Fibroblast of lung (primary cell): ENCODE measurements at regions not wholly inside any gene's neighbourhood (a gene's known extent, or its start where the extent isn't known, plus 50 kb on each side); places are given as distances from the start of the nearest gene placed in this dataset.
A peak's percentile ranks its signal among the peaks of the same experiment; 100 is the strongest.

Source experiments
- DNase-seq, 2 donors: peaks; one replicate each; pipeline versions ENCODE4 v3.0.0 to v3.0.0-alpha.2; 2010; ENCODE audit warnings: low read depth in 2 of 2
- H2AFZ ChIP-seq: 2 replicates; pipeline ENCODE4 v1.5.1; 2012; ENCODE audit warnings: low read length, control low read depth, inconsistent platforms
- H3K27ac ChIP-seq: 2 replicates; pipeline ENCODE4 v1.5.1; 2011; ENCODE audit warnings: low read length, control low read depth; ENCODE audit not compliant: insufficient read depth
- H3K27me3 ChIP-seq: 2 replicates; pipeline ENCODE4 v1.5.1; 2011; ENCODE audit warnings: mild to moderate bottlenecking, low read length; ENCODE audit not compliant: control insufficient read depth, insufficient read depth
- H3K36me3 ChIP-seq: 2 replicates; pipeline ENCODE4 v1.5.1; 2011; ENCODE audit warnings: low read length; ENCODE audit not compliant: control insufficient read depth, insufficient read depth
- H3K4me1 ChIP-seq: 2 replicates; pipeline ENCODE4 v1.5.1; 2011; ENCODE audit warnings: low read length; ENCODE audit not compliant: control insufficient read depth, insufficient read depth; ENCODE audit errors: extremely low read depth
- H3K4me2 ChIP-seq: 2 replicates; pipeline ENCODE4 v1.5.1; 2011; ENCODE audit warnings: low read length, control low read depth; ENCODE audit not compliant: insufficient read depth; ENCODE audit errors: extremely low read depth
- H3K4me3 ChIP-seq, 4 experiments: fragments of 200-600 bp in 1 of 4; sonication (generic) in 1 of 4; replicated peaks in 1 of 4; 2 replicates each; pipeline ENCODE4 v1.5.1; 2011 to 2016; ENCODE audit warnings: low read length in 4 of 4, low read depth in 3 of 4, mild to moderate bottlenecking in 3 of 4, control low read depth in 2 of 4, inconsistent platforms in 1 of 4, mixed read lengths in 1 of 4; ENCODE audit not compliant: insufficient read depth in 1 of 4; ENCODE audit errors: control extremely low read depth in 1 of 4
- H3K79me2 ChIP-seq: 2 replicates; pipeline ENCODE4 v1.5.1; 2012; ENCODE audit warnings: mild to moderate bottlenecking, low read length, inconsistent platforms; ENCODE audit not compliant: control insufficient read depth, insufficient read depth
- H3K9ac ChIP-seq: 2 replicates; pipeline ENCODE4 v1.5.1; 2011; ENCODE audit warnings: mild to moderate bottlenecking, low read length, control low read depth; ENCODE audit not compliant: insufficient read depth
- H3K9me3 ChIP-seq: 2 replicates; pipeline ENCODE4 v1.5.1; 2012; ENCODE audit warnings: low read depth, low read length; ENCODE audit not compliant: control insufficient read depth, insufficient read depth
- H4K20me1 ChIP-seq: 2 replicates; pipeline ENCODE4 v1.5.1; 2011; ENCODE audit warnings: low read length; ENCODE audit not compliant: control insufficient read depth, insufficient read depth; ENCODE audit errors: extremely low read depth
- EZH2 ChIP-seq: IDR thresholded peaks from 2 replicates; pipeline ENCODE4 v1.5.1; 2012; ENCODE audit warnings: low read length, control low read depth, mild to moderate bottlenecking; ENCODE audit errors: missing control alignments
- TF ChIP-seq, protein P1 (sequence below), 2 donors: IDR thresholded peaks in 1 of 2; conservative IDR thresholded peaks in 1 of 2; 1 replicate in 1 of 2; 2 replicates in 1 of 2; pipeline ENCODE4 v1.5.1; 2011 to 2012; ENCODE audit warnings: low read length in 2 of 2, control low read depth in 1 of 2, inconsistent platforms in 1 of 2, low read depth in 1 of 2, mild to moderate bottlenecking in 1 of 2

DNA sequence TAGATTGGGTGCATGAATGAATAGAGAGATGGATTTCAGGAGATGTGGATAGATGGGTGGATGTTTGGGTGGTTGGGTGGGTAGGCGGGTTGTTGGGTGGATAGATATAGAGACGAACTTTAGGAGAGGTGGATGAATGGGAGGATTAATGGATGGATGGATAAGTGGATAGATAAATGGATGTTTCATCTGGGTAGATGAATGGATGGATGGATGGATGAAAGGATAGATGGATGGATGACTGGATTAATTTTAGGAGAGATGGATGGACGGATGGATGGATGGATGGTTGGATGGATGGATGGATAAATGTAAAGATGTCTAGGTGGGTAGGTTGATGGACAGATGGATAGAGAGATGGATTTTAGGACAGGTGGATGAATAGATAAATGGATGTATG lies 511.3 kb downstream of the MIAT start:
- no peak overlapping the region for H3K4me3 ChIP-seq
- no peak for TF ChIP-seq EZH2
- TF ChIP-seq, protein P1, sequence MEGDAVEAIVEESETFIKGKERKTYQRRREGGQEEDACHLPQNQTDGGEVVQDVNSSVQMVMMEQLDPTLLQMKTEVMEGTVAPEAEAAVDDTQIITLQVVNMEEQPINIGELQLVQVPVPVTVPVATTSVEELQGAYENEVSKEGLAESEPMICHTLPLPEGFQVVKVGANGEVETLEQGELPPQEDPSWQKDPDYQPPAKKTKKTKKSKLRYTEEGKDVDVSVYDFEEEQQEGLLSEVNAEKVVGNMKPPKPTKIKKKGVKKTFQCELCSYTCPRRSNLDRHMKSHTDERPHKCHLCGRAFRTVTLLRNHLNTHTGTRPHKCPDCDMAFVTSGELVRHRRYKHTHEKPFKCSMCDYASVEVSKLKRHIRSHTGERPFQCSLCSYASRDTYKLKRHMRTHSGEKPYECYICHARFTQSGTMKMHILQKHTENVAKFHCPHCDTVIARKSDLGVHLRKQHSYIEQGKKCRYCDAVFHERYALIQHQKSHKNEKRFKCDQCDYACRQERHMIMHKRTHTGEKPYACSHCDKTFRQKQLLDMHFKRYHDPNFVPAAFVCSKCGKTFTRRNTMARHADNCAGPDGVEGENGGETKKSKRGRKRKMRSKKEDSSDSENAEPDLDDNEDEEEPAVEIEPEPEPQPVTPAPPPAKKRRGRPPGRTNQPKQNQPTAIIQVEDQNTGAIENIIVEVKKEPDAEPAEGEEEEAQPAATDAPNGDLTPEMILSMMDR (conservative IDR thresholded peaks at IDR 0.05 in 1 of 2, IDR thresholded peaks at IDR 0.05 in 1 of 2; ENCODE audit: low read depth in 1 of 2, low read length in 2 of 2), result no peak
- H3K27me3 ChIP-seq, result no peaks in the 10 kb centered on the region
- no peaks in the 10 kb centered on the region for H4K20me1 ChIP-seq
- H3K79me2 ChIP-seq, result no peaks in the 10 kb centered on the region
- no peak overlapping the region for H2AFZ ChIP-seq
- no peak overlapping the region for H3K4me2 ChIP-seq
- no peak overlapping the region for H3K9ac ChIP-seq
- no peak for DNase-seq
- H3K9me3 ChIP-seq, result no peaks in the 10 kb centered on the region
- peaks cover 6% of the 10 kb centered on the region for H3K4me1 ChIP-seq
- no peak overlapping the region for H3K27ac ChIP-seq
- no peaks in the 10 kb centered on the region for H3K36me3 ChIP-seq

DNA sequence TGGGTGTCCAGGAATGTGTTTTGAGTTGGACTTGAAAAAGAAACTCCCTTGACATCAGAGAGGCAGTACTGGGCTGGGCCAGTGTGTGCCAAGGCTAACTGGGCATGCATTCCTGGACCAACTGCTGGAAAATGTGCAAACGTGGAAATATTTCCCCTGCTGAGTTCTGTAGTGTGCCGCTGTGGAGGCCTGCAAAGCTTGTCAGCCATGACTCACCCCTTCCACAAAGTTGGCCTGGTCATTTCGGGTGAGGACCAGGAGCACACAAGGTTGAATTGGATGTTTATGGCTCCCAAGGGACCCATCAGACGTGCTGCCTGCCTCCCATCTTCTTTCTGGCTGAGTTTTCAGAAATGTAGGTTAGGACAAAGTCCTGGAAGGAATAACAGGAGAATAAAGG lies 513.1 kb downstream of the MIAT start:
- Histone ChIP-seq H4K20me1 (no peaks in the 10 kb centered on the region), H2AFZ (no peak overlapping the region), H3K27me3 (peaks cover 3% of the 10 kb centered on the region), H3K4me2 (no peak overlapping the region), H3K9ac (no peak overlapping the region), H3K4me1 (peaks cover 6% of the 10 kb centered on the region), H3K27ac (no peak overlapping the region), H3K79me2 (no peaks in the 10 kb centered on the region), H3K36me3 (no peaks in the 10 kb centered on the region), H3K9me3 (no peaks in the 10 kb centered on the region), H3K4me3 (no peak overlapping the region)
- DNase-seq, result peak; percentile 11 to 83
- TF ChIP-seq, protein P1 (conservative IDR thresholded peaks at IDR 0.05 in 1 of 2, IDR thresholded peaks at IDR 0.05 in 1 of 2; ENCODE audit: low read depth in 1 of 2, low read length in 2 of 2), result no peak
- TF ChIP-seq EZH2, result no peak

DNA sequence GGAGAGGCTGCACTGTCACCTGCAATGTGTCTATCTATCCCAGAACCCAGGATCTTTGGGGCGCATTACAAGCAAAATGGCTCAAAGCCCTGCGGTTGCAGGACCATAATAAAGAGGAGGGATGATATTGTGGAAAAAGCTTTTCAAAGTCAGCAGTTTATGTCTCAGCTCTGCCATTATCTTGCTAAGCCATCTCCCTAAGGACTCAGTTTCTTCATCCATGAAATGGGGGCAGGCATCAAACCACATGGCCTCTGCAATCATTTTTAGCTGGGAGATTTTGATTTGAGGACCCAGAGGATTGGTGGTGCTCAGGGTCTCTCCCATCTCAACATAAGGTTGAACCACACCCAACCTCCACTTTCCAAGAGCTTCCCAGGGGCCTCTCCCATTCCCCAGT lies 513.8 kb downstream of the MIAT start:
- DNase-seq, result no peak
- TF ChIP-seq, protein P1 (conservative IDR thresholded peaks at IDR 0.05 in 1 of 2, IDR thresholded peaks at IDR 0.05 in 1 of 2; ENCODE audit: low read depth in 1 of 2, low read length in 2 of 2), result no peak
- no peak for TF ChIP-seq EZH2
- Histone ChIP-seq H4K20me1 (no peaks in the 10 kb centered on the region), H3K9me3 (no peaks in the 10 kb centered on the region), H3K4me3 (no peak overlapping the region), H3K9ac (no peak overlapping the region), H3K27me3 (peaks cover 6% of the 10 kb centered on the region), H2AFZ (no peak overlapping the region), H3K36me3 (no peaks in the 10 kb centered on the region), H3K4me2 (no peak overlapping the region), H3K27ac (no peak overlapping the region), H3K79me2 (no peaks in the 10 kb centered on the region), H3K4me1 (peaks cover 6% of the 10 kb centered on the region)
